Kidney (tissue), 13 donors: ENCODE measurements at regions not wholly inside any gene's neighbourhood (a gene's known extent, or its start where the extent isn't known, plus 50 kb on each side); places are given as distances from the start of the nearest gene placed in this dataset.
"Not testable (repeated sequence)": the region's sequence is repeated elsewhere in the genome, so short reads cannot be mapped to it uniquely, and the experiment has no call there.

Experiments
- DNase-seq, 5 donors: peaks; one replicate each; pipeline ENCODE4 v3.0.0-alpha.2; 2013 to 2020
- FAIRE-seq: peaks from 2 replicates; lab custom pipeline; 2012; peaks lifted over from hg19 to GRCh38; lab: Jason Lieb, UNC
- H3K27ac ChIP-seq, 2 donors: one replicate each; pipeline ENCODE4 v1.7.0; 2013; ENCODE audit warnings: low read depth in 2 of 2, low read length in 2 of 2, inconsistent platforms in 1 of 2
- H3K27me3 ChIP-seq: one replicate; pipeline ENCODE4 v1.7.1; 2013; ENCODE audit warnings: low read length, inconsistent platforms; ENCODE audit not compliant: control insufficient read depth, insufficient read depth
- H3K36me3 ChIP-seq, 3 donors: one replicate each; pipeline versions ENCODE4 v1.7.0 to v1.7.1; 2013; ENCODE audit warnings: low read length in 3 of 3, control low read depth in 1 of 3, inconsistent platforms in 1 of 3; ENCODE audit not compliant: insufficient read depth in 3 of 3, control insufficient read depth in 2 of 3
- H3K4me1 ChIP-seq, 3 donors: one replicate each; pipeline versions ENCODE4 v1.7.0 to v1.7.1; 2013; ENCODE audit warnings: low read length in 3 of 3, inconsistent platforms in 1 of 3, low read depth in 1 of 3; ENCODE audit not compliant: control insufficient read depth in 2 of 3, insufficient read depth in 2 of 3
- H3K4me3 ChIP-seq, 3 donors: one replicate each; pipeline versions ENCODE4 v1.7.0 to v1.8.1; 2013; ENCODE audit warnings: low read length in 3 of 3, control low read depth in 1 of 3, inconsistent platforms in 1 of 3
- H3K9ac ChIP-seq, 3 donors: one replicate each; pipeline versions ENCODE4 v1.7.0 to v1.7.1; 2013; ENCODE audit warnings: low read length in 3 of 3, control low read depth in 1 of 3, inconsistent platforms in 1 of 3
- H3K9me3 ChIP-seq, 3 donors: one replicate each; pipeline versions ENCODE4 v1.7.0 to v1.7.1; 2013; ENCODE audit warnings: low read length in 3 of 3, control low read depth in 1 of 3, inconsistent platforms in 1 of 3; ENCODE audit not compliant: control insufficient read depth in 2 of 3, insufficient read depth in 1 of 3
- intact Hi-C: fragments of 100-400 bp; cut with DNase I; formaldehyde crosslinking; loops from one replicate; pipeline ENCODE4 v1.11.1; 2022
- TF ChIP-seq, protein P1 (sequence below): IDR thresholded peaks from 3 replicates; pipeline ENCODE4 v1.5.1; 2012; ENCODE audit warnings: mild to moderate bottlenecking, moderate library complexity, borderline replicate concordance; ENCODE audit not compliant: insufficient read depth; ENCODE audit errors: extremely low read depth
- donor health status: control.
- donor health status: control.
- donor health status: control.
- donor health status: control.
- donor health status: control.
- donor health status: DM: yes; HTN: yes; CAD: no.
- donor health status: Normal renal cell carcinoma (clear cell type).

GRCh38 chr5:57429513-57430120 lies 53.0 kb downstream of the ACTBL2 start:
- no peaks in the 10 kb centered on the region for H3K4me1 ChIP-seq
- H3K9ac ChIP-seq: no peak overlapping the region
- DNase-seq (peak in 1 of 5 donors; percentile 65), FAIRE-seq (no peak)
- H3K4me3 ChIP-seq: no peak overlapping the region
- no peak overlapping the region for H3K27ac ChIP-seq
- TF ChIP-seq, protein P1, sequence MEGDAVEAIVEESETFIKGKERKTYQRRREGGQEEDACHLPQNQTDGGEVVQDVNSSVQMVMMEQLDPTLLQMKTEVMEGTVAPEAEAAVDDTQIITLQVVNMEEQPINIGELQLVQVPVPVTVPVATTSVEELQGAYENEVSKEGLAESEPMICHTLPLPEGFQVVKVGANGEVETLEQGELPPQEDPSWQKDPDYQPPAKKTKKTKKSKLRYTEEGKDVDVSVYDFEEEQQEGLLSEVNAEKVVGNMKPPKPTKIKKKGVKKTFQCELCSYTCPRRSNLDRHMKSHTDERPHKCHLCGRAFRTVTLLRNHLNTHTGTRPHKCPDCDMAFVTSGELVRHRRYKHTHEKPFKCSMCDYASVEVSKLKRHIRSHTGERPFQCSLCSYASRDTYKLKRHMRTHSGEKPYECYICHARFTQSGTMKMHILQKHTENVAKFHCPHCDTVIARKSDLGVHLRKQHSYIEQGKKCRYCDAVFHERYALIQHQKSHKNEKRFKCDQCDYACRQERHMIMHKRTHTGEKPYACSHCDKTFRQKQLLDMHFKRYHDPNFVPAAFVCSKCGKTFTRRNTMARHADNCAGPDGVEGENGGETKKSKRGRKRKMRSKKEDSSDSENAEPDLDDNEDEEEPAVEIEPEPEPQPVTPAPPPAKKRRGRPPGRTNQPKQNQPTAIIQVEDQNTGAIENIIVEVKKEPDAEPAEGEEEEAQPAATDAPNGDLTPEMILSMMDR: no peak
- intact Hi-C loops: no loop called here
- H3K36me3 ChIP-seq: no peaks in the 10 kb centered on the region
- no peaks in the 10 kb centered on the region for H3K9me3 ChIP-seq
- no peaks in the 10 kb centered on the region for H3K27me3 ChIP-seq

GRCh38 chr5:57429021-57429420 lies 53.6 kb downstream of the ACTBL2 start:
- intact Hi-C loops, H3K27ac ChIP-seq, DNase-seq, H3K36me3 ChIP-seq, H3K27me3 ChIP-seq, H3K4me1 ChIP-seq, FAIRE-seq, H3K9me3 ChIP-seq, H3K4me3 ChIP-seq, H3K9ac ChIP-seq: not testable (repeated sequence)

DNA sequence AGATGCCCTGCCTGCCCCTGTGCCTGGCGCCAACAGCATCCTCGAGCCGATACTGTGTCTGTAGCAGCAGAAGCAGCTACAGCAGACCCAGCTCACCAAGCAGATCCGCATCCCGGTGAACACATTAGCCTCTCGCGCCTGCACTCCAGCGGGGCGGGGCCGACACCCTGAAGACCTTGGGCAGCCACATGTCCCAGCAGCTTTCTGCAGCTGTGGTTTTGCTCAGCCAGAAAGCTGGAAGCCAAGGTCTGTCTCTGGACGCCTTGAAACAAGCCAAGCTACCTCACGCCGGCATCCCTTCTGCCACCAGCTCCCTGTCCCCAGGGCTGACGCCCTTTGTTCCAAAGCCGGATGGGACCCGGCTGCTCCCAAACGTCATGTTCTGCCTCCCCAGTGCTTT lies 59.6 kb downstream of the ACTBL2 start:
- H3K4me1 ChIP-seq: no peaks in the 10 kb centered on the region
- no peak overlapping the region for H3K4me3 ChIP-seq
- no peak overlapping the region for H3K27ac ChIP-seq
- intact Hi-C loops: no loop called here
- FAIRE-seq: no peak
- TF ChIP-seq, protein P1: no peak
- H3K36me3 ChIP-seq: no peaks in the 10 kb centered on the region
- no peaks in the 10 kb centered on the region for H3K27me3 ChIP-seq
- no peaks in the 10 kb centered on the region for H3K9me3 ChIP-seq
- DNase-seq: no peak
- H3K9ac ChIP-seq: no peak overlapping the region

DNA sequence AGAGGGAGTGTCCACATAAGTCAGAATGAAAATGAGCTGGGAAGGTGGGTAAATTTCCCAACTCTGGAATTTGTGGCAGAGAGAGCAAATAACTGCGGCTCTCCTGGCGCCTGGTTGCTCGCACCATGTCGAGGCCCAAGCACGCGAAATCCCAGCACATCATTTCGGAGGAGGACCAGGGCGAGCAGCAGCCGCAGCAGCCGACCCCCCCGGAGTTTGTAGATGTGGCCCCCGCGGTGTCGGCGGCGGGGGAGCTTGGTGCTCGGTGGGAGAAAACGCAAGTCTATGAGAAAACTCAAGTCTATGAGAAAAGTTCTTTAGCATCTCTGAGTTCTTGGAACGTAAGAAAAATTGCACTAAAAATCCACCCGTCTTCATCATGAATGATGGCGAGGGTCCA lies 60.3 kb downstream of the ACTBL2 start:
- intact Hi-C loops: no loop called here
- TF ChIP-seq, protein P1: no peak
- H3K27ac ChIP-seq: no peak overlapping the region
- no peak for DNase-seq
- no peak overlapping the region for H3K4me3 ChIP-seq
- H3K9ac ChIP-seq: no peak overlapping the region
- H3K9me3 ChIP-seq: no peaks in the 10 kb centered on the region
- no peaks in the 10 kb centered on the region for H3K4me1 ChIP-seq
- FAIRE-seq: no peak
- H3K36me3 ChIP-seq: no peaks in the 10 kb centered on the region
- no peaks in the 10 kb centered on the region for H3K27me3 ChIP-seq
